ENCODE measurements at regions not wholly inside any gene's neighbourhood (a gene's known extent, or its start where the extent isn't known, plus 50 kb on each side); places are given as distances from the start of the nearest gene placed in this dataset.

DNA sequence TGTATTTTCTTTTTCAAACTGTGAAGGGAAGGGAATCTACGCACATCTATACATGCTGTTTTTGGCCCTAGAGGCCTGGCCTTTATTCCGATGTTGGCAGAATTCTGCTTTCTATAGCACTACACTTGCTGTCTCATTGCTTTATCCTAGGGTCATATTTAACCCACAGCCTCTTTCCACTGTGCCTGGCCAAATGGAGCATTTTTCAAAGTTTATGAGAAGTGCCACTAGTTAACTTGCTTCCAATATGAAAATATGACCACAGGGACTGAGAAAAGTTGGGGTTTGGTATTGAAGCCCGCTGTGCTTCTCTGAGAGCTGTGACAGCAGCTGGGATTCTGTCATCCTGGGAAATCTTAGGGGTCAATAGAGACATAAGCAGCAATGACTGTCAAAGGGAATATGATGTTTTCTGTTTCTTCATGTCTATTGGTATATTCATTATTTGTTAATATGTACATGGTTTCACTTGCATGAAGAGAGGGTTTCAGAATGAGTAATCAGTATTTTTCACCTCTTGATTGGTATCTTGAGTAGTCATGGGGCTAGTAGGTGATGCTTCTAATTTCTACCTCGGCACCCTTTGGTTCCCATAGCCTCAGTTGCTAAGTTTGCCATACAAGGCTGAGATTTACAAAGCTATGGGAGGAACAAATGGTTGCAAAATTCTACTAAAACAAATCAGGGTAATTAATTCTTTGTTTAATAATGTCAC is 275.8 kb upstream of the RBMS3 start:
- Mint-ChIP-seq H3K4me3 (ENCODE audit: unreplicated experiment) (no peak overlapping the region), H3K36me3 (ENCODE audit: low read depth, unreplicated experiment) (no peaks in the 10 kb centered on the region), H3K27ac (ENCODE audit: unreplicated experiment) (no peak overlapping the region), H3K4me1 (ENCODE audit: unreplicated experiment) (no peaks in the 10 kb centered on the region), H3K9me3 (ENCODE audit: unreplicated experiment) (no peaks in the 10 kb centered on the region), H3K27me3 (ENCODE audit: unreplicated experiment) (peaks cover 1% of the 10 kb centered on the region)
- no peak for DNase-seq (ENCODE audit: low spot score)
- TF ChIP-seq, protein P1, sequence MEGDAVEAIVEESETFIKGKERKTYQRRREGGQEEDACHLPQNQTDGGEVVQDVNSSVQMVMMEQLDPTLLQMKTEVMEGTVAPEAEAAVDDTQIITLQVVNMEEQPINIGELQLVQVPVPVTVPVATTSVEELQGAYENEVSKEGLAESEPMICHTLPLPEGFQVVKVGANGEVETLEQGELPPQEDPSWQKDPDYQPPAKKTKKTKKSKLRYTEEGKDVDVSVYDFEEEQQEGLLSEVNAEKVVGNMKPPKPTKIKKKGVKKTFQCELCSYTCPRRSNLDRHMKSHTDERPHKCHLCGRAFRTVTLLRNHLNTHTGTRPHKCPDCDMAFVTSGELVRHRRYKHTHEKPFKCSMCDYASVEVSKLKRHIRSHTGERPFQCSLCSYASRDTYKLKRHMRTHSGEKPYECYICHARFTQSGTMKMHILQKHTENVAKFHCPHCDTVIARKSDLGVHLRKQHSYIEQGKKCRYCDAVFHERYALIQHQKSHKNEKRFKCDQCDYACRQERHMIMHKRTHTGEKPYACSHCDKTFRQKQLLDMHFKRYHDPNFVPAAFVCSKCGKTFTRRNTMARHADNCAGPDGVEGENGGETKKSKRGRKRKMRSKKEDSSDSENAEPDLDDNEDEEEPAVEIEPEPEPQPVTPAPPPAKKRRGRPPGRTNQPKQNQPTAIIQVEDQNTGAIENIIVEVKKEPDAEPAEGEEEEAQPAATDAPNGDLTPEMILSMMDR (IDR thresholded peaks at IDR 0.05; ENCODE audit: unreplicated experiment), result no peak

DNA sequence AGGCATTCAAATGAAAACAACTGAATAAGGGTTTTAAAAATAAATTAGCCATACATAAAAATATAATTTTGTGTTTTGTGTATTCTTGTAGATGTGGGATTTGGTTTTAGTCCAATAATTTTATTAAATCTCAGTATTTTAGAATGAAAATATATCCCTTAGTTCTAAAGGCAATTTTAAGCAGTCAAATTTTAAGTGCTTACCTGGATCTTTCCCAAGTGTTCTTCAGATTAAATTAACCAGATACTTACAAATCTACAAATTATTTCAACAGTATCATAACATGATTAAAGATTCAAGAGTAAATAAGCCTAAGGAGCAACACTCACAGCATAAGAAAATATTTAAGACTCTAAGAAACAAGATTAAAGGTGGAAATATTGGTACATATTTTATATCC is 275.0 kb upstream of the RBMS3 start:
- no peak for DNase-seq (ENCODE audit: low spot score)
- TF ChIP-seq, protein P1 (IDR thresholded peaks at IDR 0.05; ENCODE audit: unreplicated experiment), result no peak
- Mint-ChIP-seq H3K27me3 (ENCODE audit: unreplicated experiment) (peaks cover 1% of the 10 kb centered on the region), H3K36me3 (ENCODE audit: low read depth, unreplicated experiment) (no peaks in the 10 kb centered on the region), H3K4me1 (ENCODE audit: unreplicated experiment) (no peaks in the 10 kb centered on the region), H3K4me3 (ENCODE audit: unreplicated experiment) (no peak overlapping the region), H3K9me3 (ENCODE audit: unreplicated experiment) (no peaks in the 10 kb centered on the region), H3K27ac (ENCODE audit: unreplicated experiment) (no peak overlapping the region)

DNA sequence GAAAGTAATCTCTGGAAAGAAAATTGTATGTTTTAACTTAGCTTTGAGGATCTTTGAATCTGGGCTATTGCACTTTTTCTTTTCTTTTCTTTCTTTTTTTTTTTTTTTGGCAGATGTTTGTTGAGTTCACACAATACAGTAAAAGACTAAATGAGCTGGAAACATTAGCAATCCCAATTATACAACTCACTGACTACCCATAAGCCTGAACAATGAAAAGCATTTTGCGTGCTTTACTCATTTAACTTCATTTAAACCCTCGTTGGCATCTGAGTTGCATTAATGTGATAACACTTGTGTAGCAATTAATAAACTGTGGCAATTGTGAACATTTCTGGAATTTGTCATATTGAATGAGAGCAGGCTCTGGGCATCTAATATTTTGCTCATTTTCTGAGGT is 269.4 kb upstream of the RBMS3 start:
- H3K9me3 Mint-ChIP-seq (ENCODE audit: unreplicated experiment), result no peaks in the 10 kb centered on the region
- H3K4me1 Mint-ChIP-seq (ENCODE audit: unreplicated experiment), result no peaks in the 10 kb centered on the region
- no peak overlapping the region for H3K4me3 Mint-ChIP-seq (ENCODE audit: unreplicated experiment)
- no peak for DNase-seq (ENCODE audit: low spot score)
- TF ChIP-seq, protein P1 (IDR thresholded peaks at IDR 0.05; ENCODE audit: unreplicated experiment), result no peak
- H3K27ac Mint-ChIP-seq (ENCODE audit: unreplicated experiment), result no peak overlapping the region
- H3K27me3 Mint-ChIP-seq (ENCODE audit: unreplicated experiment), result peaks cover 1% of the 10 kb centered on the region
- H3K36me3 Mint-ChIP-seq (ENCODE audit: low read depth, unreplicated experiment), result no peaks in the 10 kb centered on the region

DNA sequence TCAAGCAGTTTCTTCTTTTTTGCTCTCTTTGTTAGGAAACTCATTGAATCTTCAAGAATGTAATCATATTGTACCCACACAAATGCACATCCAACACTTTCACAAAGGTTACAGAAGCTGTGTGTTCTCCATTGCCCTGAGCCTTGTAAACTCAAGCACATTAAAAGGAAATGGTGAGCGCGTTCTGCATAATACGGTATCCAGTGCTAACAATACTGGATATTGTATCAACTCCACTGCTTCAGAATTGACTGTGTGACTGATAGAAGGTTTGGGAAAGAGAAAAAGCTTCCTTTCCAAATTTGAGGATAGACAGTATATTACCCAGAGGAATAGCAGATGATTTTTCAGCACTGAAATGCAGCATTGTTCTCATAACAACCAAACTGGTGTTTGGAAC is 268.9 kb upstream of the RBMS3 start:
- Mint-ChIP-seq H3K27ac (ENCODE audit: unreplicated experiment) (no peak overlapping the region), H3K9me3 (ENCODE audit: unreplicated experiment) (no peaks in the 10 kb centered on the region), H3K27me3 (ENCODE audit: unreplicated experiment) (peaks cover 1% of the 10 kb centered on the region), H3K4me3 (ENCODE audit: unreplicated experiment) (no peak overlapping the region), H3K4me1 (ENCODE audit: unreplicated experiment) (no peaks in the 10 kb centered on the region), H3K36me3 (ENCODE audit: low read depth, unreplicated experiment) (no peaks in the 10 kb centered on the region)
- DNase-seq (ENCODE audit: low spot score), result no peak
- TF ChIP-seq, protein P1 (IDR thresholded peaks at IDR 0.05; ENCODE audit: unreplicated experiment), result no peak

DNA sequence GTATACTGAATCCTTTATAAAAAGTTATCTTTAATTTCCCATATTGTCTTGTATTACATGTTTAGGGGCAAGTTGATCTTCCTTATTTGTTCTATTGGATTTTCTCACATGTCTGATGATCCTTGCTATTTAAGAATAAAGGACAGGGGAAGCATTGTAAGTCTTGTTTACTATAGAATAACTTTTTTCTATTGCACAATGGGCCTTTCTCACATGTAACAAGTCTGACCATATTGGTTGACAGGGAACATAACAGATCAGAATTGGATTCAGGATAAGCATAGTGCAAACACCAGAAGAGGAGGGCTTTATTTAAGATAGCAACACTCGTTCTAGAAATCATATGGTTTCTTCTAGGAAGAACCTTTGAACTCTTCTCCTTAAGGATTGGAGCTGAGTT is 257.9 kb upstream of the RBMS3 start:
- no peak for DNase-seq (ENCODE audit: low spot score)
- no peaks in the 10 kb centered on the region for H3K36me3 Mint-ChIP-seq (ENCODE audit: low read depth, unreplicated experiment)
- H3K4me1 Mint-ChIP-seq (ENCODE audit: unreplicated experiment), result no peaks in the 10 kb centered on the region
- H3K9me3 Mint-ChIP-seq (ENCODE audit: unreplicated experiment), result no peaks in the 10 kb centered on the region
- H3K27me3 Mint-ChIP-seq (ENCODE audit: unreplicated experiment), result no peaks in the 10 kb centered on the region
- H3K27ac Mint-ChIP-seq (ENCODE audit: unreplicated experiment), result no peak overlapping the region
- H3K4me3 Mint-ChIP-seq (ENCODE audit: unreplicated experiment), result no peak overlapping the region
- TF ChIP-seq, protein P1 (IDR thresholded peaks at IDR 0.05; ENCODE audit: unreplicated experiment), result no peak
